Activated naive CD4-positive, alpha-beta T cell treated with anti-CD3 and anti-CD28 coated beads for 36 hours (primary cell): ENCODE measurements at regions not wholly inside any gene's neighbourhood (a gene's known extent, or its start where the extent isn't known, plus 50 kb on each side); places are given as distances from the start of the nearest gene placed in this dataset.

Experiments
- CTCF ChIA-PET: fragments of 350-600 bp; sonication (Branson Sonifier 250); formaldehyde crosslinking; loops from one replicate; lab custom pipeline; 2021; ENCODE audit warnings: antibody characterized with exemption; lab: Charles Lee
- DNase-seq: peaks from one replicate; pipeline ENCODE4 v3.0.0-alpha.2; 2020
- H3K27ac Mint-ChIP-seq: one replicate; pipeline ENCODE4 v1.8.0; 2021; ENCODE audit warnings: mild to moderate bottlenecking, mixed read lengths
- H3K27me3 Mint-ChIP-seq: one replicate; pipeline ENCODE4 v1.8.0; 2021; ENCODE audit warnings: low read depth, mixed read lengths
- H3K36me3 Mint-ChIP-seq: one replicate; pipeline ENCODE4 v1.8.0; 2021; ENCODE audit warnings: low read depth, mixed read lengths
- H3K4me1 Mint-ChIP-seq: one replicate; pipeline ENCODE4 v1.8.0; 2021; ENCODE audit warnings: low read depth, mixed read lengths
- H3K4me3 Mint-ChIP-seq: one replicate; pipeline ENCODE4 v1.8.0; 2021; ENCODE audit warnings: mild to moderate bottlenecking, moderate library complexity, mixed read lengths
- H3K9me3 Mint-ChIP-seq: one replicate; pipeline ENCODE4 v1.8.0; 2021; ENCODE audit warnings: mixed read lengths
- intact Hi-C: fragments of 100-400 bp; cut with micrococcal nuclease; formaldehyde crosslinking; loops from one replicate; pipeline ENCODE4 v1.15.1; 2023

DNA sequence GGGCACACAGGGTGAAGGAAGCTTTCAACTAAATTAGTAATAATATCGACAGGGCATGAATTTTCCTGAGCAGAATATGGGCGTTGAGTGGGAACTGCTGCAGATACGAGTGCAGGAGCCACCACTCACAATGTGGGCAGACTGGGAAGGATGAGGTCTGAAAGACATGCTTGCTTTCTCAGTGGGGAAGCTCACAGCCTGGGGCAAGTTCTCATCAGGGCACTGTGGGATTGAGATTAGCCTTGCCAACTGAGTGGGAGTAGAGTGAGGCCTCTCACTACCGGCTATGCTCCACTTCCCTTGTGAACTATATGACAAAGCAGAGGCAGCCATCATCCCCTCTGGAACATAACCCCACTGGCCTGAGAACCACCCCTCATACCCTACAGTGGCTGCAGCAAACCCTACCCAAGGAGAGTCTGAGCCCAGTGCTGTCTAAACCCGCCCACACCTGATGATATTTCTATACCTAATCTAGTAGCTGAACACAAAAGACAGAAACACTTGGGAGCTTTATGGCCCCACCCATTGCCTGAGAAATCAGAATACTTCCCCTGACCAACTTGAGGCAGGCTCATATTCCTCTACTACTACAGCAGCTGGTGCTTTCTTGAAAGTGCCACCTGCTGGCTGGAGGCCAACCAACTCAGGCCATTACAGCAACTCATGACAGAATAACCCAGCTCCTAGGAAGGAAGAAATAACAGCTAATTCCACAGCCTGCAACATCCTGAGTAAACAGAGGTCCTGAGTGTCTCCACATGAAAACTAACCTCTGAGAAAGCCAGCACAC is 173.7 kb upstream of the SPEF2 start:
- H3K4me3 Mint-ChIP-seq = no peak overlapping the region
- no peaks in the 10 kb centered on the region for H3K36me3 Mint-ChIP-seq
- peaks cover 33% of the 10 kb centered on the region for H3K27me3 Mint-ChIP-seq
- DNase-seq = no peak
- no peak overlapping the region for H3K27ac Mint-ChIP-seq
- CTCF ChIA-PET = interaction anchor here (0.6 to 0.7 kb wide), 2 partner anchors 176 to 278 kb away, joined by 3 read pairs; no protein-coding TSS in a partner anchor
- no peaks in the 10 kb centered on the region for H3K4me1 Mint-ChIP-seq
- intact Hi-C loops = no loop called here
- no peaks in the 10 kb centered on the region for H3K9me3 Mint-ChIP-seq

DNA sequence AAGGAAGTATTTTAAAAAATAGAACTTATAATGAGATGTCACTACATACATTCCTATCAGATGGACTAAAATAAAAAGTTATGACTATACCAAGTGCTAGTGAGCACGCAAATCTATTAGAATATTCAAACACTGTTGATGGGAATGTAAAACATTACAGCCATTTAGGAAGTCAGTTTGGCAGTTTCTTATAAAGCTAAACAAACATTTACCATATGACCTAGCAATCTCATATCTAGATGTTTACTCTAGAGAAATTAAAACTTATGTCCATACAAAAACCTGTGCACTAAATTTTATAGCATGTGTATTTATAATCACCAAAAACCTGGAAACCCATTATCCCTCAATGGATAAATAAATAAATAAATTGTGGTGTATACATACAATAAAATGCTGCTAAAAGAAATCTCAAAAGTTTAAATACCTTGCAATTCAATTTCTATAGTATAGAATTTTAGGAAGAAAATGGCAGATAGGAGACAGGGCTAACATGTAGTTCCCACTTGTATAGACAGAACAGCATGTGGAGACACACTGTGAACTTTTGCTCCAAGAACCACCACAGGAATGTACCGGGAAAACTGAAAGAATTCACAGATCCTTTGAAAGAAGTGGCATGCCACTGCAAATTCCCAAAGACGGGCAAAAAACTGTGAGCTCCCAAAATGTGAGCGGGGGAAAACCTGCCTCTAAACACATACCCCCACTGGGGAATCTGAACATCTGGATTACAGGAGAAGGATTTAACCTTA is 174.6 kb upstream of the SPEF2 start:
- CTCF ChIA-PET = no interaction called here
- Mint-ChIP-seq H3K4me3 (no peak overlapping the region), H3K27me3 (peaks cover 38% of the 10 kb centered on the region), H3K36me3 (no peaks in the 10 kb centered on the region), H3K27ac (no peak overlapping the region), H3K9me3 (peaks cover 3% of the 10 kb centered on the region), H3K4me1 (no peaks in the 10 kb centered on the region)
- no peak for DNase-seq
- intact Hi-C loops = no loop called here

DNA sequence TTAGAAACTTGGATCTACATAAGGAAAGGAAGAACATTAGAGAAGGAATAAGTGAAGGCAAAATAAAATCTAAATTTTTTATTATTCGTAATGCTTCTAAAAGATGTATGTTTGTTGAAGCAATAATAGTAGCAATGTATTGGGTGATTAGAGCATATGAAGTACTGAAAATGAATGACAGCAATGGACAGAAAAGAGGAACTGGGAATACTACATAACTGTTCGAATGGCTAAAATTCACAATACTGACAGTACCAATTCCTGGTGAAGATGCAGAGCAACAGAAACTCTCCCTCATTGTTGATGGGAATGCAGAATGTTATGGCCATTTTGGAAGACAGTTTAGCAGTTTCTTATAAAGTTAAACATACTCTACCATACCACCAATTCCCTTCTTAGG is 177.3 kb upstream of the SPEF2 start:
- DNase-seq = no peak
- H3K4me1 Mint-ChIP-seq = no peaks in the 10 kb centered on the region
- no peaks in the 10 kb centered on the region for H3K36me3 Mint-ChIP-seq
- H3K9me3 Mint-ChIP-seq = peaks cover 3% of the 10 kb centered on the region
- peaks cover 42% of the 10 kb centered on the region for H3K27me3 Mint-ChIP-seq
- H3K27ac Mint-ChIP-seq = no peak overlapping the region
- CTCF ChIA-PET = no interaction called here
- intact Hi-C loops = no loop called here
- H3K4me3 Mint-ChIP-seq = no peak overlapping the region

DNA sequence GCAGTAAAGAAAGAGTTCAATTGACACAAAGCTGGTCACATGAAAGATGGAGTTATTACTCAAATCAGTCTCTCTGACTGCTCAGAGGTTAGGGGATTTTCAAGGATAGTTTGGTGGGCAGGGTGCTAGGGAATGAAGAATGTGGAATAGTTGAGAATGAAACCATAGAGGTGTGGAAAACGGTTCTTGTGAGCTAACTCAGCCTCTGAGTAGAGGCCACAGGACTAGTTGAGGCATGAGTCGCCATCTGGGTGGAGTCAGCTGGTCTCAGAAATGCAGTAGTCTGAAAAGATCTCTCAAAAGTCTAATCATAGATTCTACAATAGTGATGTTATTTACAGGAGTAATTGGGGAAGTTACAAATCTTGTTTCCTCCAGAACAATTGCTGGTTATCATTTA is 178.9 kb upstream of the SPEF2 start:
- Mint-ChIP-seq H3K36me3 (no peaks in the 10 kb centered on the region), H3K4me1 (no peaks in the 10 kb centered on the region), H3K27ac (no peak overlapping the region), H3K27me3 (peaks cover 46% of the 10 kb centered on the region), H3K9me3 (peaks cover 3% of the 10 kb centered on the region), H3K4me3 (no peak overlapping the region)
- intact Hi-C loops = loop anchor here (10.0 kb wide), 1 partner anchor 214 kb away; no protein-coding TSS in a partner anchor
- CTCF ChIA-PET = no interaction called here
- no peak for DNase-seq

DNA sequence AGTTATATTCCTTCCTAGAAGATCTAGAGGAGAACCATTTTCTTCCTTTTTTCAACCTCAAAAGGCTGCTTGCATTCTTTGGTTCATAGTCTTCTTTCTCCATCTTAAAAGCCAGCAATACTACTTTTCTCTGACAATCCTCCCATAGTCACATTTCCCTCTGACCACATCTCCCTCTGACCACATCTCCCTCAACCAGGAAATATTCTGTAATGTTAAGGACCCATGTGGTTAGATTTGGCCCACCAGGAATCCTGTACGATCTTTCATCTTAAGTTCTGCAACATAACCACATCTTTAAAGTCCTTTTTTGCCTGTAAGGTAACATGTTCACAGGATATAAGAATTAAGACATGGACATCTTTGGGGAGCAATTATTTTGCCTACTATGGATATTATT is 179.4 kb upstream of the SPEF2 start:
- H3K4me1 Mint-ChIP-seq = no peaks in the 10 kb centered on the region
- CTCF ChIA-PET = no interaction called here
- intact Hi-C loops = loop anchor here (10.0 kb wide), 1 partner anchor 213 kb away; no protein-coding TSS in a partner anchor
- no peak overlapping the region for H3K27ac Mint-ChIP-seq
- peaks cover 46% of the 10 kb centered on the region for H3K27me3 Mint-ChIP-seq
- peaks cover 3% of the 10 kb centered on the region for H3K9me3 Mint-ChIP-seq
- H3K36me3 Mint-ChIP-seq = no peaks in the 10 kb centered on the region
- no peak for DNase-seq
- no peak overlapping the region for H3K4me3 Mint-ChIP-seq

DNA sequence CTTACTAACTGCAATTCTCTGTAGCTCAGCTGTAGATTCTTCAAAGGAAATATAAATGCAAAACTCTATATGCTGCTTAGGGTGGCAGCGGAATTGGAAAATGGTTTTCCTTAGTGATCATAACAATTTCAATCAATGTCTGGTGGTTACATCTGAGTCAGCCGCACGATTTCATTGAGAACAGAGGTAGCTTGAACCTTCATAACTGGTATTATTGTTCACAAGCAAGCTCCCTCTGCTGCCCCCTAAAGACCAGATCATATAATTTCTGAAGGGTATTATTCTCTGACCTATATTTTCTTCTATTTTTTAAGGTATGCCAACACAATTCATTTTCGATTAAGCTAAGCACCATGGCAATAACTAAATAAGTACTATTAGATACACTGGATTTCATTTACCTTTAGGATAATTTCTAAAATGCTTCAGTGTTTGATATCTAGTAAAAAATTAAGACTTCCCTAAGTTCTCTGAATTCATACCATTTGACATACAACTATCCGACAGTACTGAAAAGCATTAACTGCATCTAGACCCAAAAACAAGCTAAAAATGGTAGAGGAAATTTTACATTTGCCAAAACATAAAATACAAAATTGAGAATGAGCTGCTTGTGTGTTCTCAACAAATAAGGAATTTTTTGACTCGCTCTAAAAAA is 181.1 kb upstream of the SPEF2 start:
- CTCF ChIA-PET = interaction anchor here (0.7 to 2.3 kb wide), 8 partner anchors 9 to 489 kb away, joined by 3 to 9 read pairs (median 4); no protein-coding TSS in a partner anchor
- Mint-ChIP-seq H3K4me1 (no peaks in the 10 kb centered on the region), H3K9me3 (peaks cover 3% of the 10 kb centered on the region), H3K27ac (no peak overlapping the region), H3K36me3 (no peaks in the 10 kb centered on the region), H3K27me3 (peaks cover 44% of the 10 kb centered on the region), H3K4me3 (no peak overlapping the region)
- DNase-seq = peak; percentile 7
- intact Hi-C loops = loop anchor here (1.0 to 10.0 kb wide), 3 partner anchors 212 to 488 kb away; no protein-coding TSS in a partner anchor

DNA sequence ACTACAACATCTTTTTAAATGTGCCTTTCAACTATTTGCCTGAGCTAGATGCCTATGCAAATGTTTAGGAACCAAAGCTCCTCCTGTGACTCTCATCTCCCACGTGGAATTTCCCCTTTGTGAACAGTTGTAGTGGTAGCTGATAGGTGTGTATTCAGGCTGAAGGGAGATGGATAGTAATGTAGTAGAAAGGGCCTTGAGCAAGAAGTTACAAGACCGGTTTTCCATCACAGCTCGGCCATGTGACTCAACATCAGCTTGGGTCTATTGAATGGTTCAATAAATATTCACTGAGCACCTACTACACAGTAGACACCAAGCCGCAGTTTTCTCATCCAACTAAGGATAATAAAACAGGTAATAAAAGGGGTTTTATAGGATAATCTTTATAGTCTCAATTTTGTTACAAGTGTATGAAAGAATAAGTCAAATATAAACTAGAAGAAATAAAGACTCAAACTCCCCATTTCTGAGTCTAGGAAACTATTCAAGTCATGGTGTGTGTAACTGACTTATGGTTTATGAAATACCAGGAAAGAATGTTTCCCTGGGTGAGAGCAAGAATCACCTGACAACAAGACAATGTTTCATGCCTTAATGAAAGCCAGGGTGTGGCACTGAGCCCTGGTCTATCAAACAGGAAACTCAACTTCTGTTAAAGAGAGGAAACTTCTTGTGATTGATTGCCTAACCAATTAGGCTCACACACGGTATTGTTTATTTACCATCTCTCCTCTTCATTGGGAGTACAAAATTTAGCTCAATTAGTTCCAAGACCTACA is 187.1 kb upstream of the SPEF2 start:
- Mint-ChIP-seq H3K27ac (no peak overlapping the region), H3K36me3 (no peaks in the 10 kb centered on the region), H3K9me3 (no peaks in the 10 kb centered on the region), H3K4me3 (no peak overlapping the region), H3K27me3 (peaks cover 13% of the 10 kb centered on the region), H3K4me1 (no peaks in the 10 kb centered on the region)
- CTCF ChIA-PET = interaction anchor here (1.6 kb wide), 1 partner anchor 13 kb away, joined by 4 read pairs; no protein-coding TSS in a partner anchor
- no peak for DNase-seq
- intact Hi-C loops = loop anchor here (10.0 kb wide), 1 partner anchor 206 kb away; no protein-coding TSS in a partner anchor

DNA sequence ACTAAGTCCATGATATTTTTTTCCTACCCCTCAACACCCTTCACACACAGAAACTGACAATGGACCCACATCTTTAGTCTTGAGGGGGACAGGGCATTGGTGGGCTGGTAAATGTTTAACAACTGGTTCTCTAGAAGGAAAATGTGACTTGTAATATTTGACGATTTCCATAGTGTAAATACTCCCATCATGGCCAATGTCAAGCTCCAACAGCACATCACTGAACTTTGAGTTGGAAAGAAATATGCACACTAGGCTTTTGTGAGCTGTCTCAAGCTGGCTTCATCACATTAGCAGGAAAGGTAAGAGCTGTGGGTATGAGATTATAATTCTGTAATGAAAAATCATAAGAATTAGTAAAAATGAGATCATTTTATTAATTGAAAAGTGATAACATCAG is 189.9 kb upstream of the PRLR start:
- DNase-seq = no peak
- Mint-ChIP-seq H3K27ac (no peak overlapping the region), H3K27me3 (peaks cover 8% of the 10 kb centered on the region), H3K4me1 (no peaks in the 10 kb centered on the region), H3K4me3 (no peak overlapping the region), H3K9me3 (no peaks in the 10 kb centered on the region), H3K36me3 (no peaks in the 10 kb centered on the region)
- intact Hi-C loops = no loop called here
- CTCF ChIA-PET = interaction anchor here (0.7 kb wide), 1 partner anchor 305 kb away, joined by 3 read pairs; no protein-coding TSS in a partner anchor

DNA sequence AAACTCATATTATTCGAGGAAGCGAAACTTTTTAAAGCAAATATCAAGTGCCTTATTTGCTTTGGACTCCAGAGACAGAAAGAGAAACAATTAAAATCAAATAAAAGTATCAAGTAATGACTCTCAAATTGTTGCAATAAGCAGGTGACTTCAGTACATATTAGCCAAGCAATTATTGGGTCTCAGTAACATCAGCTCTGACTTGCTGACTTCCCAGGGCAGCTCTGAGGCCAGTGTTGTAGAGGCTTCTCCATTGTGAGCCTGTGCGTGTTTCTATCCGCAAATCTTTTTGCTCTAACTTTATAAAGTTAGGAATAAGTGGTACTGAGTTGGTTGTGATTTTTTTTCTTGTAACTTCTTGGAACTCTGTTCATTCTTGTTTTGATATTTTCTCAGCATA is 186.8 kb upstream of the PRLR start:
- DNase-seq = no peak
- H3K9me3 Mint-ChIP-seq = peaks cover 4% of the 10 kb centered on the region
- peaks cover 6% of the 10 kb centered on the region for H3K27me3 Mint-ChIP-seq
- H3K4me1 Mint-ChIP-seq = no peaks in the 10 kb centered on the region
- no peaks in the 10 kb centered on the region for H3K36me3 Mint-ChIP-seq
- H3K27ac Mint-ChIP-seq = no peak overlapping the region
- no peak overlapping the region for H3K4me3 Mint-ChIP-seq
- CTCF ChIA-PET = interaction anchor here (1.4 kb wide), 1 partner anchor 15 kb away, joined by 4 read pairs; no protein-coding TSS in a partner anchor
- intact Hi-C loops = no loop called here

DNA sequence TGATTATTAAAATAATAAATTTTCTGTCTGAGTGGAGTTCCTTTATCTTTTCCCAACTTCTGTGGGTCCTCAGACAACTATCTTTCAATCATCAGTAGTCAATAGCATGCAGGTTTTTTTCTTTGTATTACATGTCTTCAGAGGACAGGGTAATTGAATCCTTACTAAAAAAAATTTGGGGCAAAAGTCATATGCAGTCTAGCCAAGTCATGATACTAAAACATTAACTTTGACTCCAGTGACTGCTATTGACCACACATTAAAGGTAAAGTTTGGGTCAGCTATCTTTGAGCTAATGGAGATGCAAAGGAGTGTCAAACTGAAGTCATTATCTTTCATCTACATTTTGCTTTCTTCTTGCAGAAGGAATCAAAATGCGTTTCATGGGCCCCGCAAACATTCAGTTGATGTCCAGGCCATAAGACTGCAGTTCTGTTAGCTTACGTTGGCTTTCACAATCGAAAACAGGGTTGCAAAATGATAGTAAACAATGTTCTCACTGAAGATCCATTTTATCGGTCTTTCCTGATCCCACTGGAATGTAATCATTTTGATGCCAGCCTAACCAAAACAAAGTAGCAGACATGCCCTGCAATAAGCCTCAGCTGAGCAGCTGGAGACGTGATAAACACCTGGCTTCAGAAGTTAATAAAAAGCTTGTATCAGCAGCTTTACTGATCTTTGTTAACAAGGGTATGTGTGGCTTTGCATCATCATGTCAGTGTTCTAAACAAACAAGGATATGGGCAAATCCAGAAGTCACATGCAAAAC is 186.1 kb upstream of the PRLR start:
- H3K27ac Mint-ChIP-seq = no peak overlapping the region
- no peaks in the 10 kb centered on the region for H3K36me3 Mint-ChIP-seq
- peaks cover 4% of the 10 kb centered on the region for H3K9me3 Mint-ChIP-seq
- no peak for DNase-seq
- H3K4me1 Mint-ChIP-seq = no peaks in the 10 kb centered on the region
- H3K27me3 Mint-ChIP-seq = peaks cover 6% of the 10 kb centered on the region
- H3K4me3 Mint-ChIP-seq = no peak overlapping the region
- intact Hi-C loops = no loop called here
- CTCF ChIA-PET = interaction anchor here (1.4 kb wide), 1 partner anchor 15 kb away, joined by 4 read pairs; no protein-coding TSS in a partner anchor

DNA sequence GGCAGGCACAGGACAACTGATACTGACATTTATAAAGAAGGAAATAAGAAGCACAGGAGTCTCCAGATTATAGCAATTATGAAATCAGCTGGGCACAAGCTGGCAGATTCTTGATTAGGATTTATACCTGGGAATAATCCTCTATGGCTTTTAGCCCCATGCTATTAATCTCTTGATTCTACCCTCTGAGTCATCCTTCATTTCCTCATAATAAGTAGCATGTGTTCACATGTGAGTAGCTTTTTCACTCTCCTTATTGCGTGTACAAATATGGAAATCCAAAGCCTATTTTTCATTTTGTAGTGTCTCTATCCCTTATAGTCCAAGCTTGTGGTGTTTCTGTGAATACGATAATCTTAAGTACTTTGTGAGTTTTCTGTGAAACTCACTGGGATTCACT is 185.0 kb upstream of the PRLR start:
- H3K27me3 Mint-ChIP-seq = peaks cover 6% of the 10 kb centered on the region
- no peaks in the 10 kb centered on the region for H3K4me1 Mint-ChIP-seq
- DNase-seq = no peak
- no peaks in the 10 kb centered on the region for H3K36me3 Mint-ChIP-seq
- H3K27ac Mint-ChIP-seq = no peak overlapping the region
- peaks cover 4% of the 10 kb centered on the region for H3K9me3 Mint-ChIP-seq
- no peak overlapping the region for H3K4me3 Mint-ChIP-seq
- intact Hi-C loops = no loop called here
- CTCF ChIA-PET = no interaction called here
